Lung (tissue), 11 donors: ENCODE measurements at regions not wholly inside any gene's neighbourhood (a gene's known extent, or its start where the extent isn't known, plus 50 kb on each side); places are given as distances from the start of the nearest gene placed in this dataset.

ENCODE experiments used
- ATAC-seq: fragments of 200-7000 bp; cut with Tn5 transposase; one replicate; pipeline ENCODE4 v1.9.1; 2020; ENCODE audit warnings: moderate number of reproducible peaks; ENCODE audit not compliant: insufficient read depth, low FRiP score
- DNase-seq, 3 donors: peaks; one replicate each; pipeline ENCODE4 v3.0.0-alpha.2; 2013 to 2017
- H3K27ac ChIP-seq, 2 donors: one replicate each; pipeline ENCODE4 v1.5.1; 2013; ENCODE audit warnings: mild to moderate bottlenecking in 2 of 2, moderate library complexity in 2 of 2, control low read depth in 1 of 2, inconsistent platforms in 1 of 2, low read depth in 1 of 2, low read length in 1 of 2
- H3K27me3 ChIP-seq, 3 donors: one replicate each; pipeline ENCODE4 v1.5.1; 2013; ENCODE audit warnings: low read length in 2 of 3; ENCODE audit not compliant: control insufficient read depth in 3 of 3, insufficient read depth in 3 of 3
- H3K36me3 ChIP-seq, 4 donors: one replicate each; pipeline ENCODE4 v1.5.1; 2013; ENCODE audit warnings: low read length in 4 of 4, mild to moderate bottlenecking in 1 of 4, moderate library complexity in 1 of 4; ENCODE audit not compliant: control insufficient read depth in 4 of 4, insufficient read depth in 4 of 4
- H3K4me1 ChIP-seq, 5 donors: one replicate each; pipeline ENCODE4 v1.5.1; 2013; ENCODE audit warnings: low read length in 5 of 5, mild to moderate bottlenecking in 2 of 5, moderate library complexity in 1 of 5; ENCODE audit not compliant: control insufficient read depth in 5 of 5, insufficient read depth in 5 of 5
- H3K4me3 ChIP-seq: one replicate; pipeline ENCODE4 v1.5.1; 2013; ENCODE audit warnings: mild to moderate bottlenecking, control low read depth, moderate library complexity
- H3K9ac ChIP-seq, 2 donors: one replicate each; pipeline ENCODE4 v1.5.1; 2013; ENCODE audit warnings: low read length in 2 of 2, control low read depth in 1 of 2; ENCODE audit not compliant: insufficient read depth in 1 of 2
- H3K9me3 ChIP-seq, 4 donors: one replicate each; pipeline ENCODE4 v1.5.1; 2013; ENCODE audit warnings: low read length in 3 of 4, mild to moderate bottlenecking in 1 of 4, moderate library complexity in 1 of 4; ENCODE audit not compliant: control insufficient read depth in 4 of 4, insufficient read depth in 3 of 4
- CTCF ChIP-seq: IDR thresholded peaks from 2 replicates; pipeline ENCODE4 v1.5.1; 2012; ENCODE audit warnings: mild to moderate bottlenecking; ENCODE audit errors: control extremely low read depth, extremely low read depth
- WGBS, 2 donors: extraction: QIAGEN DNeasy Blood & Tissue Kit; methylation state at CpG; one replicate each; pipeline ENCODE4 v1.1.7; 2013; 5-methylcytosine and 5-hydroxymethylcytosine counted together
- donor health status: control.
- donor health status: control.
- donor health status: Bipolar disorder and iron deficiency.
- donor health status: healthy.
- donor health status: DM: yes; HTN: yes; CAD: no.

GRCh38 chr1:90798344-90798743, 81.2 kb upstream of the BARHL2 start:
- Histone ChIP-seq H3K9ac (no peak overlapping the region), H3K36me3 (no peaks in the 10 kb centered on the region), H3K4me3 (no peak overlapping the region), H3K9me3 (no peaks in the 10 kb centered on the region), H3K27ac (no peak overlapping the region), H3K4me1 (no peaks in the 10 kb centered on the region), H3K27me3 (peaks cover 0 to 5% (median 0%) of the 10 kb centered on the region in 3 donors)
- ATAC-seq: no peak
- TF ChIP-seq CTCF: no peak
- no peak for DNase-seq
- WGBS, 2 donors: 85 to 98% methylated on average over 1 of the region's 1 CpG

- peaks cover 0 to 5% (median 0%) of the 10 kb centered on the region in 3 donors for H3K27me3 ChIP-seq
- DNase-seq (no peak), ATAC-seq (no peak)
- WGBS, 2 donors: 85 to 90% methylated on average over 2 of the region's 2 CpGs
- H3K9ac ChIP-seq: no peak overlapping the region
- H3K27ac ChIP-seq: no peak overlapping the region
- peaks cover 0 to 1% (median 0%) of the 10 kb centered on the region in 4 donors for H3K9me3 ChIP-seq
- no peaks in the 10 kb centered on the region for H3K36me3 ChIP-seq
- no peak for TF ChIP-seq CTCF
- H3K4me3 ChIP-seq: no peak overlapping the region
- no peaks in the 10 kb centered on the region for H3K4me1 ChIP-seq
Measured at GRCh38 chr1:90795431-90795830, 78.3 kb upstream of the BARHL2 start.

- no peak for TF ChIP-seq CTCF
- Histone ChIP-seq H3K4me3 (no peak overlapping the region), H3K27me3 (peaks cover 0 to 5% (median 0%) of the 10 kb centered on the region in 3 donors), H3K27ac (no peak overlapping the region), H3K36me3 (no peaks in the 10 kb centered on the region), H3K9ac (no peak overlapping the region), H3K9me3 (peaks cover 0 to 3% (median 1%) of the 10 kb centered on the region in 4 donors), H3K4me1 (no peaks in the 10 kb centered on the region)
- ATAC-seq (no peak), DNase-seq (no peak)
- 73 to 80% methylated on average over 3 of the region's 3 CpGs for WGBS, 2 donors
Measured at GRCh38 chr1:90786709-90787108, 69.6 kb upstream of the BARHL2 start.

GRCh38 chr1:90784186-90784847, 67.2 kb upstream of the BARHL2 start:
- no peak for TF ChIP-seq CTCF
- ATAC-seq (no peak), DNase-seq (no peak)
- 60 to 72% methylated on average over 2 of the region's 2 CpGs for WGBS, 2 donors
- H3K9me3 ChIP-seq: no peaks in the 10 kb centered on the region
- no peak overlapping the region for H3K27ac ChIP-seq
- no peaks in the 10 kb centered on the region for H3K4me1 ChIP-seq
- H3K36me3 ChIP-seq: no peaks in the 10 kb centered on the region
- peaks cover 0 to 5% (median 0%) of the 10 kb centered on the region in 3 donors for H3K27me3 ChIP-seq
- H3K4me3 ChIP-seq: no peak overlapping the region
- no peak overlapping the region for H3K9ac ChIP-seq
